Stimulated activated CD4-positive, alpha-beta T cell treated with anti-CD3 and anti-CD28 coated beads, Interleukin-1b, Interleukin-23, amount 100 ng/mL, for 48 hours (primary cell): ENCODE measurements at regions not wholly inside any gene's neighbourhood (a gene's known extent, or its start where the extent isn't known, plus 50 kb on each side); places are given as distances from the start of the nearest gene placed in this dataset.

Experiments used
- DNase-seq: peaks from one replicate; pipeline ENCODE4 v3.0.0-alpha.2; 2020

- no peak for DNase-seq
Measured at GRCh38 chr2:126796931-126797621, 101.6 kb upstream of the TEX51 start.

GRCh38 chr2:126797622-126798275, 100.9 kb upstream of the TEX51 start:
- no peak for DNase-seq

GRCh38 chr2:126798276-126799140, 100.2 kb upstream of the TEX51 start:
- no peak for DNase-seq

GRCh38 chr2:126799301-126799700, 99.4 kb upstream of the TEX51 start:
- no peak for DNase-seq

- no peak for DNase-seq
Measured at GRCh38 chr2:126801473-126801872, 97.2 kb upstream of the TEX51 start.

GRCh38 chr2:126802316-126802715, 96.4 kb upstream of the TEX51 start:
- DNase-seq, result no peak

- DNase-seq, result no peak
Measured at GRCh38 chr2:126802774-126803433, 95.8 kb upstream of the TEX51 start.

- no peak for DNase-seq
Measured at GRCh38 chr2:126803434-126803775, 95.3 kb upstream of the TEX51 start.

GRCh38 chr2:126804347-126804746, 94.3 kb upstream of the TEX51 start:
- DNase-seq, result no peak

GRCh38 chr2:126808929-126809328, 89.8 kb upstream of the TEX51 start:
- DNase-seq, result no peak

- no peak for DNase-seq
Measured at GRCh38 chr2:126809340-126809739, 89.3 kb upstream of the TEX51 start.

GRCh38 chr2:126810001-126810400, 88.7 kb upstream of the TEX51 start:
- DNase-seq, result no peak

GRCh38 chr2:126811101-126811500, 87.6 kb upstream of the TEX51 start:
- DNase-seq, result no peak

- DNase-seq, result no peak
Measured at GRCh38 chr2:126817172-126817571, 81.5 kb upstream of the TEX51 start.

GRCh38 chr2:126822115-126822514, 76.6 kb upstream of the TEX51 start:
- DNase-seq, result no peak

GRCh38 chr2:126822921-126823320, 75.8 kb upstream of the TEX51 start:
- no peak for DNase-seq

- DNase-seq, result no peak
Measured at GRCh38 chr2:126823951-126824350, 74.7 kb upstream of the TEX51 start.

- DNase-seq, result no peak
Measured at GRCh38 chr2:126824663-126825062, 74.0 kb upstream of the TEX51 start.

GRCh38 chr2:126825316-126825715, 73.4 kb upstream of the TEX51 start:
- DNase-seq, result no peak

GRCh38 chr2:126826491-126826890, 72.2 kb upstream of the TEX51 start:
- DNase-seq, result no peak

GRCh38 chr2:126827371-126827770, 71.3 kb upstream of the TEX51 start:
- no peak for DNase-seq

GRCh38 chr2:126828051-126828450, 70.6 kb upstream of the TEX51 start:
- DNase-seq, result no peak

GRCh38 chr2:126828491-126828890, 70.2 kb upstream of the TEX51 start:
- DNase-seq, result no peak
